AG20443 (cell line): ENCODE measurements at regions not wholly inside any gene's neighbourhood (a gene's known extent, or its start where the extent isn't known, plus 50 kb on each side); places are given as distances from the start of the nearest gene placed in this dataset.
A peak's percentile ranks its signal among the peaks of the same experiment; 100 is the strongest.
"Not testable (repeated sequence)": the region's sequence is repeated elsewhere in the genome, so short reads cannot be mapped to it uniquely, and the experiment has no call there.

ENCODE experiments used
- DNase-seq: peaks from one replicate; pipeline ENCODE4 v3.0.0; 2012; ENCODE audit warnings: low spot score, mixed read lengths

- DNase-seq: no peak
Measured at GRCh38 chr1:218494449-218494852, 149.3 kb downstream of the TGFB2 start.

DNA sequence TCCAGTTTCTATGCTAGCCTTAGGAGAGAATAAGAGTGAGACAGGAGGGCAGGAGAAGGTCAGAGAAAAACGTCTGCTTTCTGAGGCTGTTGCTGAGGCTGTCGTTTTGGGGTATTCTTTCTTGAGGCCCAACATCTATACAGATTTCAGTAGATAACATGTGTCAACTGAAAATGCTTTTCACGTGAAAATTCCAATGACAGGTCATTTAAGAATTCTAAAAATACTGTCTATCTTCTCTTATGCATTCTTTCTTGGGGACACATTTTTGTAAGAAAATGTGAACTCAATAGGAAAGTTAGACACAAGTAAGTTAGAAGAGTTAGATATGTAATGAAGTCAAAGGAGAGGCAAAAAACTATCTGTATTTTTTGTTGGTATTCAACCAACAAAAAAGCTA lies 150.8 kb downstream of the TGFB2 start:
- no peak for DNase-seq

DNA sequence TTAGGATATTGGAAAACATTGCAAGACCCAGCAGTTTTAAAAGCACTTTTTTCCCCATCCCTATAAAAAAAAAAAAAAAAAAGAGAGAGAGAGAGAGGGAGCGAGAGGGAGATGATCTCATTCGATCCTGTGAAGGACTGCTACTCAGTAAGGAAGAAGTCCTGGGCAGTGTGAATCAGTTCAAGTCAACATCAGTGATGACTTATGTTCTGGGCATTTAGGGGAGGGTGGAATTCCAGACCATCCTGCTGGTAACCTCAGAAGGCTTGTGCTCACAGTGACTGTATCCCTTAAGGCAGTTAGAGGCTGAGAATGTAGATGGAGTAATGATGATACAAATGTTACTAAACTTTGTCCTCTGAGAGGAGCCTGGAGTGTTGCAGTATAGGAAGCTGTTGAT lies 151.4 kb downstream of the TGFB2 start:
- peak; percentile 85 for DNase-seq

DNA sequence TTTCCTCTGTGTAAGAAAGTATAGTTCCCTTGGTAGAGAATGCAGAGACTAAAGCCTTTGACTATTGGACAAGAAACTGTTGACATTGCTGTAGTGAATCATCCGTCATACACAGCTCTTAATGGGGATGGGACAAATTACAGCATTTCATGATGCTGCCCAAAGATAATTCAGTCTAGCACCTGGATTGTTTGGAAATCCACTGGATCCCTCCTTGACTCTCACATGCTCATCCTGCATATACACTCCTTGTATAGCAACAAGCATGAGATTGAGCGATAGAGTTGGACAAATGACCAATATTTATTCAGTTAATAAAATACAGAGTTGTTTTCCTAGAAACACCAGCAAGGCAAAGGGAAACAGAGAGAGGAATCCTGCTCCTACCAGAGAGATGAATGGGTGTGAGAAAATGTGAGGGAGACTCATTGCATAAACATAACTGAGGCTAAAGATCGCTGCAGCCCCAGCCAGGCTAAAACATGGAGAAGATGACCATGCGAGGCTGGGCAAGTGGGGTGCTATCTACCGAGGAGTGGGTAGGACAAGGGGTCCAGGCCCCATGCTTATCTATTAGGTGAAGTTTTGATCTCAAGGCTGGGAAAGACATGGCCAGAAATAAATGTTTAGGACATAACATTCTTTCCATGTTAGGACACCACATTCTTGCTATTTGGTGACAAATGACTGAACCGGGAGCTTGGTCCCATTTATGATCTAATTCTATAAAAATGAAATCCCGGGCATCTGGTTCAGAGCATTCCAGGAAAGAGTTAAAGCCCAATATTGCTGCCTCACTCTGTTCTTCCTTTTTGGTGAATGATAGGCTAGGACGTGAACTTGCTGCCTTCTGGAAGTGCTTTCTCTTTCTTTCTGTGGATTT lies 153.2 kb downstream of the TGFB2 start:
- peak; percentile 41 for DNase-seq

DNA sequence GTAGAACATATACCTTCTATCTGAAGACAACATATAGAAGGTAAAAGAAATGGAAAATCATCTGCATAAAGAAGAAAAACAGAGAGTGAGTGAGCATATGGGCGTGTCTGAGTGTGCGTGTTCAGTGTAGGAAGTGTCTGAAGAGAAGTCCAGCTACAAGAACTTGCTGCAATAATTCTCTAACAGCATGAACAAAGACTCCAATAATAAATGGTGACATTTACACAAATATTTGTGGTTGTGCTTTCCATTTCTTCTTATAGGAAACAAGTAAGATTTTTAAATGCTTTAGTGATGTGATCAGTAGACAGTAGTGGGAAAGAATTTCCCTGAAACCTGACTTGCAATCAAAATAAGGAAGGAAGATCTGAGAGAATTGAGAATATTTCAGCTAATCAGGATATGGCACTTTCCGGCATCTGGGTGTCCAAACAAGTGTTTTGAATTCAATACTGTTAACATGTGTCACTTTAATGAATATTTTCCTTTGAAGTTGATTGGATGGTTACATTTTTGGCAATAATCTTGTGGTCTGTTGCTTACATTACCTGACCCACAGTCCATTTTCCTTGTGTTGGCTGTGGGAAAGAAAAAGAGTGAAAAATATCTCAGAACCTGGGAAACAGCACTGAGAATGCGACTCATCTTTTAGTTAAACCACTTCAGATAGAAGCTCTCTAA lies 154.0 kb downstream of the TGFB2 start:
- DNase-seq: peak; percentile 46

DNA sequence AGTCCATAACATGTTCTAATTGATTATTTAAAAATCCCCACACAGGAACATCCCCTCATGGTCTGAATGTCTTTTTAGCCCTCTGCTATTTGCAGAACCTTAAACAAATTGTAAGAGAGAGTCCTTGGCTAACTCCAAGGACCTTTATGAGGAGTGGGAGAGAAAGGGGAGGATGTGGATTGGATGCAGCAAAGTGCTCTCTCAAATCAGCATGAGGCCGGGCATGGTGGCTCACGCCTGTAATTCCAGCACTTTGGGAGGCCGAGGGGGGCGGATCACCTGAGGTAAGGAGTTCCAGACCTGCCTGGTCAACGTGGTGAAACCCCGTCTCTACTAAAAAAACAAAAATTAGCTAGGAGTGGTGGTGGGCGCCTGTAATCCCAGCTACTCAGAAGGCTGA lies 154.8 kb downstream of the TGFB2 start:
- no peak for DNase-seq

GRCh38 chr1:218501161-218501560 lies 156.0 kb downstream of the TGFB2 start:
- DNase-seq: no peak

DNA sequence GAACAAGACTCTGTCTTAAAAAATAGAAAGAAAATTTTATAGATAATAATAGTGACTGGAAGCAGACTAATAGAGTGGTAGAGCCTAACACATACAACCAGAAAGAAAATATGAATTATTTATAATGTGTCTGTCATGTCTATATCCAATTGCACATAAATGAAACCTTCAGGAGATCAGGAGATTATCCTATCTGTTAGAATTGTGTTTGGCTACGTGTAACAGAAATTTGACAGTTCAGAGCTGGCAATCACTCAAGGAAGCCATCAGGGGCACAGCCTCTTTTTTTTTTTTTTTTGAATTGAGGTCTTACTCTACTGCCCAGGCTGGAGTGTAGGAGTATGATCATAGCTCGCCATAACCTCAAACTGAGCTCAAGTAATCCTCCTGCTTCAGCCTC lies 157.2 kb downstream of the TGFB2 start:
- DNase-seq: no peak

GRCh38 chr1:218503102-218503501 lies 158.0 kb downstream of the TGFB2 start:
- no peak for DNase-seq

GRCh38 chr1:218507355-218508002 lies 162.3 kb downstream of the TGFB2 start:
- DNase-seq: no peak

- no peak for DNase-seq
Measured at GRCh38 chr1:218510153-218510772, 165.1 kb downstream of the TGFB2 start.

DNA sequence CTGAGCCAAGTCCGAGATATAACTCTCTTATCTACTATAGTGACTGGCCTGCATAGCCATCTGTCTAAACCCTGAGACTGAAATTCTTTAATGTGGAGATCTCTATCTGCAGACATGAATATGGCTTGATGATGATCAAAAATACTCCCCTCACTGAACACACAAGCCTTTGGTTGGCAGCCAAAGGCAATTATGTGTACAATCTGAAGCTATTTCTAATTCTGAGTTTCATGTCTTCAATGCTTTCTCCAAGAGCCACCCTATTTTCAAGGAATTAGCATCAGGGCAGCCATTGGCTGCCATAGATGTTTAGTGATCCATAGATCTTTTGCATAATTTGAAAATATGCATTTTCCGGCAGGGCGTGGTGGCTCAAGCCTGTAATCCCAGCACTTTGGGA lies 168.2 kb downstream of the TGFB2 start:
- DNase-seq: no peak

GRCh38 chr1:218514689-218515088 lies 169.6 kb downstream of the TGFB2 start:
- no peak for DNase-seq

- DNase-seq: no peak
Measured at GRCh38 chr1:218516526-218516925, 171.4 kb downstream of the TGFB2 start.

DNA sequence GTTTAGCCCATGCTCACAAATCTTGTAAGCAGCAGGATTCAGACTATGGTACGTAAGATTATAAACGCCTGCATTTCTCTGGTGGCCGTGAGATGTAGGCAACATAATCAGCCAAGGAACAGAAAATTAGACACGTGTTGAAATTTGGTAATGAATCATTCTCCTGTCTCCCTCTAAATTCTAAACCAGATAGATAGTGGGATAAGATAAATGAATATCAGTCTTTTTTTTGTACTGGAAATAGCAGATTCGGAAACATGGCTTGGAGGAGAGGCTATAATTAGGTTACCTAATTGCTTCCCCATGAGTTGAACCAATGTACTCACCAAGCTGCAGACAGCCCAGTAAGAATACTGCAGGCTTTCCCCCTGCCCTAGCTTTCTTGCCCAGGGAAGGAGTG lies 172.3 kb downstream of the TGFB2 start:
- DNase-seq: no peak

DNA sequence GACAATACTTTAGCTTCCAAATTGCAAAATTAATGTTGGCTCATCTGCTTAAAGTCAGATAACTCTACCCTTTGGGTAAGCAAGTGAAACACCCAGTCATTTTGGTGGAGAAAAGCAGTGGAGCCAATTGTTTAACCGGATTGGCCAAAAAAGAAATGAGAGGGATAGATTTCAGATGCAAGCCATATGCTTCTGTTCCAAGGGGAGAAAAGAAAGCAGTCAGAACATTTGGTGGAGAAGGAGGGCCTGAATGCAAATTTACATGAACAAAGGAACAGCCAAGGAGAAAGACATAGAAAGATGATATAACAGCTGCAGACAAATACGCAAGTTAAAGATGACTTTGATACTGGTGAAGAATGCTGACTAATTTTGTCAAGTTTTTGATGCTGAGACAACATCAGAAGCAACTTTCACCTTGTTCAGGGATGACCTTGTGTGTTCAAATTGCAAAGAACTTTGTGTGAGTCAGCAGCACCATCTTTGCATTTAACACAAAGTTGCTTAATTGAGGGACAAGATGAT lies 173.1 kb downstream of the TGFB2 start:
- DNase-seq: no peak

DNA sequence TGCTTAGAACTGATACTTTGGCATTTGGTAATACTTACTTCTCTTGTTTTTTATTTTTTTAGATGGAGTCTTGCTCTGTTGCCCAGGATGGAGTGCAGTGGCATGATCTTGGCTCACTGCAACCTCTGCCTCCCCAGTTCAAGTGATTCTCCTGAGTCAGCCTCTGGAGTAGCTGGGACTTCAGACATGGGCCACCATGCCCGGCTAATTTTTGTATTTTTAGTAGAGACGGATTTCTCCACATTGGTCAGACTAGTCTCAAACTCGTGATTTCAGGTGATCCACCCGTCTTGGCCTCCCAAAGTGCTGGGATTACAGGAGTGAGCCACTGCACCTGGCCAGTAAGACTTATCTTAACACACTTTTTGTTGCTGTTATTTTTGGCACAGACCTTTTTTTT lies 175.5 kb downstream of the TGFB2 start:
- DNase-seq: not testable (repeated sequence)

DNA sequence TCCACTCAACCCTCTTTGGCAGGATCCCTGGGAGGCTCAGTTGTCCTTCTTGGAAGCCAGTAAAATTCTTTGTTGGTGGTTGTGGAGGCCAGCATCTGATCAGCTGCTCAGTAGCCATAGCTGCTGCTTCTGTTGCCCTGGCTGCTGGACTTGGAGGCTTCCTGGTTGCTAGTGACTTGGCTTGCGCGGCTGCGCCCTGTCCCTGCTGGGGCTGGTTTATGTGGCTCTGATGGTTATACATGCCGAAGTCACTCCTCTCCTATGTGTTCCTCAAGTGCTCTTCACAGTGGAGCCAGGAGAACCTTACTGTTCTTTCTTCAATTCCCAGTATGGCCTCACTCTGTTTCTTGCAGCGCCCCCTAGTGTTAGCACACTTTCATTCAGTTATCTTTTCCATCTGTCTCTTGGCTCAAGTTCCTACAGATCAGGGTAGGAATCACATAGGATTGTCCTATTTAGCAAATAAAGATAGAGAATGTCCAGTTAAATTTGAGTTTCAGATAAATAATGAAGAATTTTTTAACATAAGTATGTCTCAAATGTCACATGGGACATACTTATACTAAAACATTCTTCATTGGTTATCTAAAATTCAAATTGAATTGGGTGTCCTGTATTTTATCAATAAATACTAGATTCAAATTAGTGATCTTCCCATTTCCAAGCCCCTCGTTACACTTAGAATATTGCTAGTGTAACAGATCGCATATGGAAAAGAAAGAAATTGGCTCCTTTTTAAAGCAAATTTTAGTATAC lies 176.5 kb downstream of the TGFB2 start:
- peak; percentile 51 for DNase-seq

- peak; percentile 16 for DNase-seq
Measured at GRCh38 chr1:218524526-218524925, 179.4 kb downstream of the TGFB2 start.

- no peak for DNase-seq
Measured at GRCh38 chr1:218525031-218525430, 179.9 kb downstream of the TGFB2 start.

DNA sequence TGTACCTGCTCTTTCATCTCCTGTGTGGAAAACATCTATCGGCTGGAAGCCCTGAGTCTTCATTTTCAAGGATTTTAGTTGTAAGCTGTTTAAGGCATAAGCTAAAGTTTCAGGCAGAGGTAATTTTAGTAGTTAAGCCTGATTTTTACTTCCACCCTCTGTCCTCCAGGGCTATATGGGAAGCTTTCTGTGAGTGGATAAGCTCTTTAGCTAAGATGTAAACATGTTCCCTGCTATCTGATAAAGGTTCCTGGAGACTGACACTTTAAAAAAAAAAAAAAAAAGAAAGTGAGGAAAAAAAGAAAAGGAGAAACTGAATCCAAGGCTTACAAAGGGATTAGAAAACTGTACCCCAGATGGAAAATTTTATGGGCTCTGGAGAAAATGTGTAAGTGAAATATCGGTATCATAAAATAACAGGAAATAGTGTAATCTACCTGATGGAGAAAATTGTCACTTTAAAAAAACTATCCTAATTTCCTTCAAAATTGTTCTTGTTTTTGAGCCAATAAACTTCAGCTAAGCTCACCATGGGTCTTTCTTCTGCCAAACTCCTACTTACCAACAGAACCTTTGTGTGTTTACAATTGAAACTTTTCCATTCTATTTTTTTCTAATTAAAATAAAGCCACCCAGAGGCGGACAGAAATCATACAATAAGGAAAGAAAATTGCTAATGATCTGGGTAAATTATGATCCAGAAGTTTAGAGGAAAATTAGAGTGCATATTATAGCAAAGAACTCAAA lies 180.5 kb downstream of the TGFB2 start:
- no peak for DNase-seq
